Mesothelial cell of epicardium (in vitro differentiated cells): ENCODE measurements at regions not wholly inside any gene's neighbourhood (a gene's known extent, or its start where the extent isn't known, plus 50 kb on each side); places are given as distances from the start of the nearest gene placed in this dataset.

ENCODE experiments used
- DNase-seq, 2 experiments: peaks; one replicate each; pipeline ENCODE4 v3.0.0; 2021; ENCODE audit warnings: low spot score in 2 of 2; ENCODE audit not compliant: unreplicated experiment in 2 of 2
- H3K27ac Mint-ChIP-seq: 2 replicates; pipeline ENCODE4 v1.8.0; 2021; ENCODE audit warnings: mixed read lengths
- H3K27me3 Mint-ChIP-seq: 2 replicates; pipeline ENCODE4 v1.8.0; 2021; ENCODE audit warnings: low read depth, mixed read lengths
- H3K36me3 Mint-ChIP-seq: 2 replicates; pipeline ENCODE4 v1.8.0; 2021; ENCODE audit warnings: mixed read lengths
- H3K4me1 Mint-ChIP-seq: 2 replicates; pipeline ENCODE4 v1.8.0; 2021; ENCODE audit warnings: mixed read lengths
- H3K4me3 Mint-ChIP-seq: 2 replicates; pipeline ENCODE4 v1.8.0; 2021; ENCODE audit warnings: mild to moderate bottlenecking, moderate library complexity, mixed read lengths
- H3K9me3 Mint-ChIP-seq: 2 replicates; pipeline ENCODE4 v1.8.0; 2021; ENCODE audit warnings: mixed read lengths
- CTCF ChIP-seq: fragments of 200-600 bp; sonication (generic); IDR thresholded peaks from one replicate; pipeline ENCODE4 v1.5.0; 2021; ENCODE audit warnings: antibody characterized with exemption; ENCODE audit not compliant: unreplicated experiment

DNA sequence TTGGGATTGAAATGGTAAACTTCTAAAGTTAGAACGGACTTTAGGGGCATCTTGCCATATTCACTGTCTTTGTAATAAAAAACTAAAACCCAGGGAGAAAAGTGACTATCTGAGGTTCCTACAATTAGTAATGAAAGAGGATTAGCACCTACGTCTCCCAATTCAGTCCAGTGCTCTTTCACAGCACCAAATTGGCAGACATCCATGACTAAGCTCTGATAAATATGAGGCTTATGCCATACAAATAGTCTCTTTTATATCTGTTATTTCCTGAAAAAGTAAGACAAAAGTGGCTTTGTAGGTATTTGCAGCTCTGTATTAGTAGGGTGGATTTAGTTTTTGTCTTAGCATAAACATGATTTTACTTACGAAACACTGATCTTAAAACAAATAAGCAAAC, 315.0 kb upstream of the NRIP1 start:
- no peak overlapping the region for H3K27ac Mint-ChIP-seq

DNA sequence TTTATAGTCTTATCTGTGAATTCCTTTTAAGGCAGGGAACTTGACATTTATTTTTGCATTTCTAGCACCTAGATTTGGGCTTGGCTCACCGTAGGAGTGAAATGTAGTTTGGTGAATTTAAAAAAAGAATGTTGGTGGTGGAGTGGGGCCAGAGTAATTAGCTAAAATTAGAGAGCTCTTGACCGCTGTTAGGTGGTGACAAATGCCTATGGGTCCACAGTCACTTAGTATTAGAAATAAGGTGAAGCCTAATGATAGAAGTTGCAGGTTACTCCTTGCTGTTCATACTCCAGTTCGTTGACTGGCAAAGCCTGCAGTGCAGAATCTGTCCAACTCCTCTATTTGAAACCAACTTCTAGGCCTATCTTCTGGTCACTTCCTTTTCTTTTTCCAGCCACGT, 318.8 kb upstream of the NRIP1 start:
- Mint-ChIP-seq H3K27ac (no peak overlapping the region), H3K36me3 (no peaks in the 10 kb centered on the region), H3K27me3 (no peaks in the 10 kb centered on the region), H3K9me3 (peaks cover 29% of the 10 kb centered on the region), H3K4me1 (no peaks in the 10 kb centered on the region), H3K4me3 (no peak overlapping the region)
- no peak for DNase-seq
- TF ChIP-seq CTCF, result no peak

More for the DNA sequence above, 315.0 kb upstream of the NRIP1 start:
- Mint-ChIP-seq H3K27me3 (no peaks in the 10 kb centered on the region), H3K4me3 (no peak overlapping the region), H3K4me1 (no peaks in the 10 kb centered on the region), H3K9me3 (peaks cover 6% of the 10 kb centered on the region), H3K36me3 (no peaks in the 10 kb centered on the region)
- no peak for DNase-seq
- TF ChIP-seq CTCF, result no peak

- Mint-ChIP-seq H3K4me3 (no peak overlapping the region), H3K9me3 (peaks cover 30% of the 10 kb centered on the region), H3K27ac (no peak overlapping the region), H3K4me1 (no peaks in the 10 kb centered on the region), H3K27me3 (no peaks in the 10 kb centered on the region), H3K36me3 (no peaks in the 10 kb centered on the region)
- no peak for TF ChIP-seq CTCF
- DNase-seq, result no peak
These were observed 325.2 kb upstream of the NRIP1 start for GRCh38 chr21:15390049-15390448.

GRCh38 chr21:15397258-15397657, 332.5 kb upstream of the NRIP1 start:
- H3K27me3 Mint-ChIP-seq, result no peaks in the 10 kb centered on the region
- DNase-seq, result no peak
- H3K27ac Mint-ChIP-seq, result no peak overlapping the region
- no peaks in the 10 kb centered on the region for H3K36me3 Mint-ChIP-seq
- H3K4me1 Mint-ChIP-seq, result peaks cover 1% of the 10 kb centered on the region
- H3K9me3 Mint-ChIP-seq, result peaks cover 4% of the 10 kb centered on the region
- no peak for TF ChIP-seq CTCF
- H3K4me3 Mint-ChIP-seq, result no peak overlapping the region

DNA sequence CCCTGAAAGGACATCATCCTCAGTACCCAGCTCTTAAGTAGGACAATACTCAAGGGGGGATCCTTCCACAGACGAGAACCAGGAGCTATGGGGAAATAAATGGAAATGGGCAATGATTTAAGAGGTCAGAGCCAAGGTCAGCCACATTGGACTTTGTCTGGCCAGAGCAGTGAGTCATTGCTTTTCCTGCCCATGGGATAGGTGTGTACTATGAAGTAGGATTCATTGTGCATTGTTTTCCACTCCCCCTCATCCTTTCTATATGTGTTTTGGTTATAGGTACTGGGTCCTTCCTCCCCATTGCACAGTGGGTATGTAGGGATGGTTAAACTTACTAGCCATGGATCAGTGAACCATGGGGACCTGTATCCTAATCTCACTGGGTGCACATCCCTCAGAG, 328.9 kb upstream of the USP25 start:
- Mint-ChIP-seq H3K4me3 (no peak overlapping the region), H3K9me3 (peaks cover 10% of the 10 kb centered on the region), H3K36me3 (no peaks in the 10 kb centered on the region), H3K27ac (no peak overlapping the region), H3K27me3 (no peaks in the 10 kb centered on the region), H3K4me1 (peaks cover 5% of the 10 kb centered on the region)
- no peak for DNase-seq
- no peak for TF ChIP-seq CTCF

GRCh38 chr21:15401331-15401730, 328.5 kb upstream of the USP25 start:
- H3K4me3 Mint-ChIP-seq, result no peak overlapping the region
- no peak overlapping the region for H3K27ac Mint-ChIP-seq
- TF ChIP-seq CTCF, result no peak
- DNase-seq, result no peak
- peaks cover 7% of the 10 kb centered on the region for H3K4me1 Mint-ChIP-seq
- no peaks in the 10 kb centered on the region for H3K36me3 Mint-ChIP-seq
- H3K27me3 Mint-ChIP-seq, result no peaks in the 10 kb centered on the region
- H3K9me3 Mint-ChIP-seq, result peaks cover 10% of the 10 kb centered on the region
